ENCODE measurements at regions not wholly inside any gene's neighbourhood (a gene's known extent, or its start where the extent isn't known, plus 50 kb on each side); places are given as distances from the start of the nearest gene placed in this dataset.
"Not testable (repeated sequence)": the region's sequence is repeated elsewhere in the genome, so short reads cannot be mapped to it uniquely, and the experiment has no call there.

DNA sequence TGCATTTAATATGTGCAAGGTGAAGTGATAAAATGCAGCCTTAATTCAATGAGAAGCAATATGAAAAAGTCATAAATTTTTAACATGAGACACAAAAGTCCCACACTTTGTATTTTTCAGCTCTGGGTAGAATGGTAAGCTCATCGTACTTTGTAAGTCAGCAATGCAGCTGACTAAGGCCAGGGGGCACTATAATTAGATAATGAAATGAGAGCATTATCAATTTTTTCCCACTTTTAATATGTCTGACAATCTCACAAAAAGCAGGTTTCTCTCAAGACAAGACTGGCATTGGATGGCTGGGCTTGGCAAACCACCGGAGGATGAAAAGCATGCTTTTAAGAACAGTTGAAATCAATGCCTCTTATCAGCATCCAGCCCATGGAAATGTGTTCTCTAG, 162.8 kb downstream of the FAM174A start:
- DNase-seq: no peak

DNA sequence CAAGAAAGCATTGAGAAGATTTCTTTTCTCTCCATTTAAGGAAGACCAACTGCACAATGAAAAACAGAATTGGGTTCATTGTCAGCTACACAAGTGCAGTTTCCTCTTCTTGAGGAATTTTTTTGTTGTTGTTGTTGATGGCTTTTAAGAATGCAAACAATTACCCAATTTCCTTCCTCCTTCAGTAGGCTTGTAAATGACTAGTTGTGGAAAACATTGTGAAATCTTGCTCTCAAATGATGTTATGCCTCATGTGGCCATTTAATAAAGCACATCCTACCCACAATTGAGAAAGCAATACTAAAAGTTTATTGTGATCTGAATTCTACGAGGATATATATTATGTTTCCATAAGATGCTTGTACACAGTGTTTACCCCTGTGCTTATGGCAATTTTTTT, 171.6 kb downstream of the FAM174A start:
- DNase-seq: peak in 1 of 5 donors; percentile 26

DNA sequence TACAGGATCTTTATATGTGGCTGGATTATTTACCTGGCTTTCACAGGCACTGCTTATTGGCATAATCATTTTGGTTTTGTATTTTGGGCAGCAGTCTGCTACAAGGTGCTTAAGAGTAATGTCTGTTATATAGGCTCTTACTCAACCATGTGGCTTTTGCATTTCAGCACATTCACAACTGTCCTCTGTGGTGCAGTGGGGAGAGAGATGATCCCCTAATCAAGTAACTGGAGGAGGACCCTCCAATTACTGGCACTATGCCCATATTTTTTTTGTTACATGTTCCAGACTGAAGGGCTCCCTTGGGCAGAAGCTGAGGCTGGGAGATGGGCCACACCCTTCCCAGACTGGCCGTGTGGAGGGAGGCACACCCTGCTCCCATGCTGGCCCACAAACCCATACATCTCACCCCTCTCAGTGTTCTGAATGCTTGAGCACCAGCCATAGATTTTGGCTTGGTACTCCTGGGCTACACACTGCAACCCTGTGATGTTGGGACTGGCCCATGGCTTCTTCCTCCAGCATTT, 173.5 kb downstream of the FAM174A start:
- no peak for DNase-seq

DNA sequence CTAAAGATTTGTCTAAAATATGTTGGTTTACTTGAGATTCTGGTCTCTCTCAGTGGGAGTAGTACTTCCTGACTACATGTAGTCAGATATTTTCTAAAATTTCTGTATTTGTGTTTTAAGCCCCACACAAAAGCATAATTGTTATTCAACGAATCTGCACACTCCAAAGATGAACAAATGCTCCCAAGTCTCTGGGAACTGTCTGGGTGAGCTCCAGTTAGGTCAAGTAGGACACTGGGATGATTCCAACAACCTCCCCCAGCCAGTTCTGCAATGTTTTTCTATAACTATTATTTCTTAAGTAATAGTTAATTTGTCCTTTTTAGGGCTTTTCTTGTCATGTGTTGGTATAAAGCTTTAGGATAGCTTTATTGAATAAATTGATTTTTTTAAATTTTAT, 174.6 kb downstream of the FAM174A start:
- no peak for DNase-seq

DNA sequence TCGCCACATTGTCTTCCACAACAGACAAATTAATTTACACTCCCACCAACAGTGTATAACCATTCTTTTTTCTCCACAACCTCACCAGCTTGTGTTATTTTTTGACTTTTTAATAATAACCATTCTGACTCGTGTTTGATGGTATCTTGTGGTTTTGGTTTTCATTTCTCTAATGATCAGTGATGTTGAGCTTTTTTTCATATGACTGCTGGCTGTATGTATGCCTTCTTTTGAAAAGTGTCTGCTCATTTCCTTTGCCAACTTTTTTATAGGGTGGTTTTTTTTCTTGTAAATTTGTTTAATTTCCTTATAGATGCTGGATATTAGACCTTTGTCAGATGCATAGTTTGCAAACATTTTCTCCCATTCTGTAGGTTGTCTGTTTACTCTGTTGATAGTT, 179.6 kb downstream of the FAM174A start:
- DNase-seq: not testable (repeated sequence)

DNA sequence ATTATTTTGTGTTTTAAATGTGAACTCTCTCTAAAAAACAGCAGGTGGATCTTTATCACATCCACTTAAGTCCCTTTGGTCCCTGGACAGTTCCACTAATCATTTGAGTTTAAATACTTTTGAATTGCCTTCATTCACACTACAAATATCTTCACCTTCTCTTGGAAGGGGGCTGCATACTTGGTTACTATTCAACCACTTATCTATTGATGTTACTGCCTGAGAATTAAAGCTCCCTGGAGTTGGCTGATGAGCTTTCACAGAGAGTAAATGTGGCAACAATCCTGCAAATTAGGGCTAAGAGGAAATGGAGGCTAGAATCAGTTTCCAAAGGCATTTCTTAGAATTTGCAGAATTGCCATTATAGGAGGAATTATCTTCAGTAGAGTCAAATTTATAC, 180.4 kb downstream of the ST8SIA4 start:
- no peak for DNase-seq

DNA sequence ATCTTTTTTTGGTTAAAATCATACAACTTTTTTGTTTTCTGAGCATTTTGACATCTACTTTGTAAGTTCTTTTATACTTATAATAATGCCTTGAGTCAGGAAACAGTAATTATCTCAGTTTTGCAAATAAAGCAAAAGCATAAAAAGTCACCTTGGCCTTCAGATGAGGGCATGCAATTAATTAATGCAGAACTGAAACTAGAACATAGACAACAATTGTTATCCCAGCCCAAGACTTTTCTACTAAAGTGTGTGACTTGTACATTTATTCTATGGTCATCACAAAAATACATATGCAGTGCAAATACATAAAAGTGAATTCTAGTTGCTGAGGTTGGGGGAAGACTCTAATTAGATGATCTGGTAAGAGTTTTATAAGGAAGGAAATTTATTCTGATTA, 179.9 kb downstream of the ST8SIA4 start:
- no peak for DNase-seq

DNA sequence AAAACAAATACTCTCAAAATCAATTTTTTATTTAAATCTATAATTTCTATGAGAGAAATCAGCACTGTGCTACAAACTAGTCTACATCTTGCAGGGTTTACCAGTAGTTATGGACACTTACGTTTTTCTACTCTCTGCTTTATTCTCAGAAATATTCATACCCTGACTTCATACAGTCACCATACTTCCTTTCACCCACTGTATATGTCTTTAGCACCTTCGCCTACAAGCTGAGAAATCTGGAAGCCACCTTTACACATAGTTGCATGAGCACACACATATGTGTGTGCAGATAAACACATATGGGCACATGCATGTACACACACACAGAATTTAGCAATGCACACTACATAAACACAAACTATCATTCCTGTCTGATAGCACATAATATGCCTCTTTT, 177.0 kb downstream of the ST8SIA4 start:
- no peak for DNase-seq

DNA sequence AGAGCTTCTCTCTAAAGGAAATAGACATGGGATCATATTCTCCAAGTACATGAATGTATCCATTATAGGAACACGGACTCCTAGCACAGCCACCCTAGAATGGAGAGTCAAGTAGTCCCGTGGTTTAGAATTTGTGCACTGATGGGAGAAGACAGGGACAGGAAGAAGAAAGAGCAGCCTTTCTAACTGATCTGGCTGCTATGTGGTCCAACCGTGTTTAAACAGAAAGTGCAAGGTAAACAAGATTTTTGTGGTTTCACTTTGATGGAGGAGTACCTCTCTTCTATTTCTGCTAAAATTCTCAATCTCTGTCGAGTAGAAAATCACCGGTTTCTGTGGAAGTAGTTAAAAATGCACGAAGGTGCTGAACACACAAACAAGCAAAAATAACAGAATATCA, 171.3 kb downstream of the ST8SIA4 start:
- DNase-seq: peak in 2 of 5 donors; percentile 6 to 75

DNA sequence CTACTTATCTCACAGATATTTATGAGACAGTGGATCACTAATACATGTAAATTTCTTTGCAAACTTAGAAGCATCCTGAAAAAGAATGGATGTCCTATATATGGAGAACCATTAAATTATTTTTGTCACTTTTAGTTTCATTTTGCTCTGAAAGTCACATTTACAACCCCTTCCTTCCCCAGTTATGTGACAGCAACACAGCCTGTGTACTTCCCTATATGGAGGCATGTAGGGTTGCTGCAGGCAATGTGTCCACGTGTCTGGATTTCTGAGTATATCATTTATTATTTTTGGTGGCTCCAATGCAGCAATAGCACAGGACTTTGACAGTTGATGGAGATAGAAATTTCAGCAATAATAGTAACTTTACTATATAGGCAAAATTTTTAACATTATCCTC, 156.4 kb downstream of the ST8SIA4 start:
- peak in 1 of 5 donors; percentile 15 for DNase-seq

DNA sequence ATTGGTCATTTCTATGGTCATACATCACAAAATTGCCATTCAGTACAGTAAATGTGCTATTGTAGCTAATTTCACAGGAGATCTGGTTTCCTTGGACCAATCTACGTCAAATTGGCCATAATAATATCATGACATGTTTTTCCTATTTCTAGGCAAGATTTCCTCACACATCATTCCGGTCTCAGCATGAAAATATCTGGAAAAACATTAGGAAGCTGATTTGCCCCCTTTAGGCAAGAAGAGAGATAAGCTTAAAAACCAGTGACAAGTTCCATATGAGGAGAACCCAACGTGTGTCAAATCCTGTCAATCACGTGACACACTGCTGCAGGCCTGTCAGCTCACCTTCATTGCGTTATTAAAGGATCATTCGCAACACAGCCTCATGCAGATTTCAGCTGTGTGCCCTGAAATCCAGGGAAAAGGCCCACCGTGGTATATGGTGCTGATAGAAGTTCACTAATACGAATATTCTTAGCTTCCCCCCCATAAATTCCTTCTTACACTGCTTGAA, 153.3 kb downstream of the ST8SIA4 start:
- DNase-seq: no peak

DNA sequence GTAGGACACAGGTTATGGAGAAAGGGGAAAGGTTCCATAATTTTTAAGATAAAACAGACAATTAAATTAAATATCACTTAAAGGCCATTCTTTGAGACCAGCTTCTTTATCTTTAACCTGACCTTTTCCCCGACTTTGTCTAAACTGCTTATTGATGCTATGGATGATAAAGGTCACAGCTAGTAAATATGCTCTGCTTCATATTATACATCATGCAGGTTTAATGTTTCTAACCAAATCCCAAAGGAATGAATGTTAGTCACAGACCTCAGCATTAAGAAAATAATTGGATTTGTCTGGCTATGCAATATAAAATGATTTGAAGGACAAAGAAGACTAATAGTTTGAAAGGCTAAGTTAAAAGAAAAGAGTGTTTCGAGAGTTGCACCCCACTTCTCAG, 147.6 kb downstream of the ST8SIA4 start:
- no peak for DNase-seq
